ENCODE measurements at regions not wholly inside any gene's neighbourhood (a gene's known extent, or its start where the extent isn't known, plus 50 kb on each side); places are given as distances from the start of the nearest gene placed in this dataset.

GRCh38 chr13:74819549-74819948 is 662.4 kb downstream of the TBC1D4 start:
- no peak for TF ChIP-seq CTCF (IDR thresholded peaks at IDR 0.05; ENCODE audit: unreplicated experiment)
- no peak overlapping the region for H3K27ac Mint-ChIP-seq
- no peak overlapping the region for H3K4me3 Mint-ChIP-seq

GRCh38 chr13:74816737-74817136 is 665.2 kb downstream of the TBC1D4 start:
- Mint-ChIP-seq H3K27me3 (ENCODE audit: low read depth) (peaks cover 4% of the 10 kb centered on the region), H3K9me3 (peaks cover 30% of the 10 kb centered on the region), H3K4me1 (no peaks in the 10 kb centered on the region), H3K27ac (no peak overlapping the region), H3K4me3 (no peak overlapping the region), H3K36me3 (no peaks in the 10 kb centered on the region)
- TF ChIP-seq CTCF (IDR thresholded peaks at IDR 0.05; ENCODE audit: unreplicated experiment): no peak
- no peak for DNase-seq (ENCODE audit: low spot score in 2 of 2, unreplicated experiment in 2 of 2)

More at GRCh38 chr13:74819549-74819948, 662.4 kb downstream of the TBC1D4 start:
- Mint-ChIP-seq H3K36me3 (no peaks in the 10 kb centered on the region), H3K9me3 (peaks cover 10% of the 10 kb centered on the region), H3K4me1 (no peaks in the 10 kb centered on the region), H3K27me3 (ENCODE audit: low read depth) (peaks cover 4% of the 10 kb centered on the region)
- no peak for DNase-seq (ENCODE audit: low spot score in 2 of 2, unreplicated experiment in 2 of 2)

- H3K4me3 Mint-ChIP-seq: no peak overlapping the region
- no peak for TF ChIP-seq CTCF (IDR thresholded peaks at IDR 0.05; ENCODE audit: unreplicated experiment)
- peaks cover 24% of the 10 kb centered on the region for H3K9me3 Mint-ChIP-seq
- H3K36me3 Mint-ChIP-seq: no peaks in the 10 kb centered on the region
- no peak overlapping the region for H3K27ac Mint-ChIP-seq
- no peak for DNase-seq (ENCODE audit: low spot score in 2 of 2, unreplicated experiment in 2 of 2)
- peaks cover 7% of the 10 kb centered on the region for H3K4me1 Mint-ChIP-seq
- H3K27me3 Mint-ChIP-seq (ENCODE audit: low read depth): peaks cover 3% of the 10 kb centered on the region
Observed at GRCh38 chr13:74796157-74796556, 662.0 kb upstream of the KLF12 start.

- H3K9me3 Mint-ChIP-seq: peaks cover 30% of the 10 kb centered on the region
- no peak for TF ChIP-seq CTCF (IDR thresholded peaks at IDR 0.05; ENCODE audit: unreplicated experiment)
- no peaks in the 10 kb centered on the region for H3K36me3 Mint-ChIP-seq
- peaks cover 7% of the 10 kb centered on the region for H3K4me1 Mint-ChIP-seq
- no peak for DNase-seq (ENCODE audit: low spot score in 2 of 2, unreplicated experiment in 2 of 2)
- H3K4me3 Mint-ChIP-seq: no peak overlapping the region
- peaks cover 6% of the 10 kb centered on the region for H3K27me3 Mint-ChIP-seq (ENCODE audit: low read depth)
- H3K27ac Mint-ChIP-seq: no peak overlapping the region
Observed at GRCh38 chr13:74795526-74795925, 661.3 kb upstream of the KLF12 start.

- DNase-seq (ENCODE audit: low spot score in 2 of 2, unreplicated experiment in 2 of 2): no peak
- peaks cover 7% of the 10 kb centered on the region for H3K4me1 Mint-ChIP-seq
- H3K36me3 Mint-ChIP-seq: no peaks in the 10 kb centered on the region
- H3K9me3 Mint-ChIP-seq: peaks cover 35% of the 10 kb centered on the region
- no peak for TF ChIP-seq CTCF (IDR thresholded peaks at IDR 0.05; ENCODE audit: unreplicated experiment)
- H3K4me3 Mint-ChIP-seq: no peak overlapping the region
- no peak overlapping the region for H3K27ac Mint-ChIP-seq
- H3K27me3 Mint-ChIP-seq (ENCODE audit: low read depth): peaks cover 13% of the 10 kb centered on the region
Observed at GRCh38 chr13:74794582-74794981, 660.4 kb upstream of the KLF12 start.

- TF ChIP-seq CTCF (IDR thresholded peaks at IDR 0.05; ENCODE audit: unreplicated experiment): no peak
- Mint-ChIP-seq H3K9me3 (peaks cover 35% of the 10 kb centered on the region), H3K27ac (no peak overlapping the region), H3K4me3 (no peak overlapping the region), H3K36me3 (no peaks in the 10 kb centered on the region), H3K27me3 (ENCODE audit: low read depth) (peaks cover 14% of the 10 kb centered on the region), H3K4me1 (peaks cover 7% of the 10 kb centered on the region)
- DNase-seq (ENCODE audit: low spot score in 2 of 2, unreplicated experiment in 2 of 2): no peak
Observed at GRCh38 chr13:74794147-74794546, 659.9 kb upstream of the KLF12 start.
